GM19351 (cell line): ENCODE measurements at regions not wholly inside any gene's neighbourhood (a gene's known extent, or its start where the extent isn't known, plus 50 kb on each side); places are given as distances from the start of the nearest gene placed in this dataset.

Source experiments
- ATAC-seq: cut with Tn5 transposase; IDR thresholded peaks from one replicate; pipeline ENCODE4 v1.9.1; 2021; ENCODE audit warnings: mild to moderate bottlenecking, moderate library complexity; ENCODE audit not compliant: unreplicated experiment

GRCh38 chr4:184310881-184311709, 93.4 kb upstream of the ENPP6 start:
- ATAC-seq: no peak

GRCh38 chr4:184310171-184310567, 92.5 kb upstream of the ENPP6 start:
- ATAC-seq: peak; percentile 34

- no peak for ATAC-seq
Measured at GRCh38 chr4:184309241-184310170, 91.8 kb upstream of the ENPP6 start.

GRCh38 chr4:184306949-184307348, 89.3 kb upstream of the ENPP6 start:
- no peak for ATAC-seq

- no peak for ATAC-seq
Measured at GRCh38 chr4:184306470-184306869, 88.8 kb upstream of the ENPP6 start.

- no peak for ATAC-seq
Measured at GRCh38 chr4:184300816-184301215, 83.1 kb upstream of the ENPP6 start.

GRCh38 chr4:184298254-184298653, 80.6 kb upstream of the ENPP6 start:
- no peak for ATAC-seq

- ATAC-seq: no peak
Measured at GRCh38 chr4:184295206-184295605, 77.5 kb upstream of the ENPP6 start.

- ATAC-seq: no peak
Measured at GRCh38 chr4:184294606-184295133, 77.0 kb upstream of the ENPP6 start.

GRCh38 chr4:184293552-184293951, 75.9 kb upstream of the ENPP6 start:
- ATAC-seq: no peak

GRCh38 chr4:184292877-184293276, 75.2 kb upstream of the ENPP6 start:
- ATAC-seq: no peak

- no peak for ATAC-seq
Measured at GRCh38 chr4:184292465-184292867, 74.8 kb upstream of the ENPP6 start.

GRCh38 chr4:184289179-184289535, 71.5 kb upstream of the ENPP6 start:
- no peak for ATAC-seq

- ATAC-seq: peak; percentile 56
Measured at GRCh38 chr4:184288451-184289178, 70.9 kb upstream of the ENPP6 start.

GRCh38 chr4:184287697-184288255, 70.1 kb upstream of the ENPP6 start:
- ATAC-seq: no peak

GRCh38 chr4:184286358-184286757, 68.7 kb upstream of the ENPP6 start:
- no peak for ATAC-seq

GRCh38 chr4:184284742-184285141, 67.1 kb upstream of the ENPP6 start:
- ATAC-seq: no peak

GRCh38 chr4:184284336-184284690, 66.6 kb upstream of the ENPP6 start:
- no peak for ATAC-seq

- ATAC-seq: no peak
Measured at GRCh38 chr4:184283659-184284335, 66.1 kb upstream of the ENPP6 start.
